22Rv1 (cell line): ENCODE measurements at regions not wholly inside any gene's neighbourhood (a gene's known extent, or its start where the extent isn't known, plus 50 kb on each side); places are given as distances from the start of the nearest gene placed in this dataset.

Source experiments
- CTCF ChIP-seq: fragments of 450-650 bp; IDR thresholded peaks from 2 replicates; pipeline ENCODE4 v1.5.1; 2017; ENCODE audit warnings: mild to moderate bottlenecking
- ZFX ChIP-seq: fragments of 450-650 bp; IDR thresholded peaks from 2 replicates; pipeline ENCODE4 v1.6.1; 2017; ENCODE audit warnings: antibody characterized with exemption, borderline replicate concordance

DNA sequence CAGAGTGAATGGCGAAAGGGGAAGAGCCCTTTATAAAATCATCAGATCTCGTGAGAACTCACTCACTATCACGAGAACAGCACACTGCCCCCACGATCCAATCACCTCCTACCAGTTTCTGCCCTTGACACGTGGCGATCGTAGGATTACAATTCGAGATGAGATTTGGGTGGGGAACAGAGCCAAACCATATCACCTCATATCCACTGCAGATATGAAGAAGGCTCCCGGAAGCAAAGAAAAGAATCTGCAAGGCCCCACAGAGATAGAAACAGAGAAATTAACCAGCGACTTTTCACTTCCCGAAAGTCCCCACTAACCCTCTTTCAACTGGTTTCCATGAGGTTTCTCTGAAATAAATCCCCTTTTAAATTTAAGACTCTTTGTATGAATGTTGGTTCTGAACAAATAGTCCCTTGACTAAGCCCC lies 86.2 kb upstream of the IRF2BP2 start:
- TF ChIP-seq CTCF (no peak), ZFX (no peak)
